Endodermal cell (in vitro differentiated cells): ENCODE measurements at regions not wholly inside any gene's neighbourhood (a gene's known extent, or its start where the extent isn't known, plus 50 kb on each side); places are given as distances from the start of the nearest gene placed in this dataset.

ENCODE experiments used
- DNase-seq: peaks from one replicate; pipeline ENCODE4 v3.0.0-alpha.2; 2017
- H3K27ac ChIP-seq: 2 replicates; pipeline ENCODE4 v1.5.1; 2013; ENCODE audit warnings: mild to moderate bottlenecking, low read depth, low read length, moderate library complexity
- H3K27me3 ChIP-seq: 2 replicates; pipeline ENCODE4 v1.6.1; 2013; ENCODE audit warnings: mild to moderate bottlenecking, low read length, moderate library complexity; ENCODE audit not compliant: insufficient read depth, control insufficient read depth, poor library complexity, severe bottlenecking
- H3K36me3 ChIP-seq: 2 replicates; pipeline ENCODE4 v1.7.0; 2013; ENCODE audit warnings: mild to moderate bottlenecking, low read length, moderate library complexity; ENCODE audit not compliant: control insufficient read depth, insufficient read depth
- H3K4me1 ChIP-seq: one replicate; pipeline ENCODE4 v1.7.0; 2013; ENCODE audit warnings: low read length; ENCODE audit not compliant: control insufficient read depth, insufficient read depth
- H3K4me3 ChIP-seq: 2 replicates; pipeline ENCODE4 v1.5.1; 2013; ENCODE audit warnings: mild to moderate bottlenecking, low read length, moderate library complexity
- H3K9ac ChIP-seq: 2 replicates; pipeline ENCODE4 v1.6.1; 2013; ENCODE audit warnings: mild to moderate bottlenecking, low read length, moderate library complexity; ENCODE audit not compliant: poor library complexity, severe bottlenecking; ENCODE audit errors: extremely low read depth
- H3K9me3 ChIP-seq: 2 replicates; pipeline ENCODE4 v1.6.1; 2013; ENCODE audit warnings: mild to moderate bottlenecking, low read length, moderate library complexity; ENCODE audit not compliant: control insufficient read depth
- H3K27ac Mint-ChIP-seq: 2 replicates; pipeline ENCODE4 v1.8.0; 2020; ENCODE audit warnings: mixed read lengths
- H3K27me3 Mint-ChIP-seq: 2 replicates; pipeline ENCODE4 v1.8.0; 2021; ENCODE audit warnings: mild to moderate bottlenecking, mixed read lengths; ENCODE audit not compliant: insufficient read depth
- H3K36me3 Mint-ChIP-seq: 2 replicates; pipeline ENCODE4 v1.8.0; 2020; ENCODE audit warnings: low read depth, mixed read lengths
- H3K4me1 Mint-ChIP-seq: 2 replicates; pipeline ENCODE4 v1.8.0; 2020; ENCODE audit warnings: mixed read lengths
- H3K4me3 Mint-ChIP-seq: 2 replicates; pipeline ENCODE4 v1.8.0; 2020; ENCODE audit warnings: mild to moderate bottlenecking, moderate library complexity, mixed read lengths
- H3K9me3 Mint-ChIP-seq: 2 replicates; pipeline ENCODE4 v1.8.0; 2020; ENCODE audit warnings: mild to moderate bottlenecking, mixed read lengths
- WGBS, 2 experiments: methylation state at CpG; one replicate each; pipeline versions ENCODE4 v1.1.5 to v1.1.7; 2013; ENCODE audit warnings: missing lambda C conversion rate in 2 of 2, mixed read lengths in 1 of 2; ENCODE audit not compliant: insufficient coverage in 1 of 2, insufficient read length in 1 of 2; 5-methylcytosine and 5-hydroxymethylcytosine counted together
- TF ChIP-seq, protein P1 (sequence below): fragments of 200-600 bp; sonication (generic); conservative IDR thresholded peaks from 2 replicates; pipeline ENCODE4 v1.5.0; 2021; ENCODE audit warnings: antibody characterized with exemption, mild to moderate bottlenecking

GRCh38 chr3:174346571-174346970 is 512.6 kb upstream of the NAALADL2 start:
- Histone ChIP-seq H3K4me3 (no peak overlapping the region), H3K9ac (no peak overlapping the region), H3K36me3 (no peaks in the 10 kb centered on the region), H3K27me3 (no peaks in the 10 kb centered on the region), H3K9me3 (peaks cover 8% of the 10 kb centered on the region), H3K4me1 (no peaks in the 10 kb centered on the region), H3K27ac (no peak overlapping the region)
- Mint-ChIP-seq H3K27me3 (no peaks in the 10 kb centered on the region), H3K4me1 (peaks cover 3% of the 10 kb centered on the region), H3K9me3 (peaks cover 11% of the 10 kb centered on the region), H3K36me3 (no peaks in the 10 kb centered on the region), H3K27ac (no peak overlapping the region), H3K4me3 (no peak overlapping the region)
- DNase-seq, result no peak
- WGBS, 2 experiments, result 60 to 100% methylated on average over 1 of the region's 1 CpG
- TF ChIP-seq, protein P1, sequence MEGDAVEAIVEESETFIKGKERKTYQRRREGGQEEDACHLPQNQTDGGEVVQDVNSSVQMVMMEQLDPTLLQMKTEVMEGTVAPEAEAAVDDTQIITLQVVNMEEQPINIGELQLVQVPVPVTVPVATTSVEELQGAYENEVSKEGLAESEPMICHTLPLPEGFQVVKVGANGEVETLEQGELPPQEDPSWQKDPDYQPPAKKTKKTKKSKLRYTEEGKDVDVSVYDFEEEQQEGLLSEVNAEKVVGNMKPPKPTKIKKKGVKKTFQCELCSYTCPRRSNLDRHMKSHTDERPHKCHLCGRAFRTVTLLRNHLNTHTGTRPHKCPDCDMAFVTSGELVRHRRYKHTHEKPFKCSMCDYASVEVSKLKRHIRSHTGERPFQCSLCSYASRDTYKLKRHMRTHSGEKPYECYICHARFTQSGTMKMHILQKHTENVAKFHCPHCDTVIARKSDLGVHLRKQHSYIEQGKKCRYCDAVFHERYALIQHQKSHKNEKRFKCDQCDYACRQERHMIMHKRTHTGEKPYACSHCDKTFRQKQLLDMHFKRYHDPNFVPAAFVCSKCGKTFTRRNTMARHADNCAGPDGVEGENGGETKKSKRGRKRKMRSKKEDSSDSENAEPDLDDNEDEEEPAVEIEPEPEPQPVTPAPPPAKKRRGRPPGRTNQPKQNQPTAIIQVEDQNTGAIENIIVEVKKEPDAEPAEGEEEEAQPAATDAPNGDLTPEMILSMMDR, result no peak

DNA sequence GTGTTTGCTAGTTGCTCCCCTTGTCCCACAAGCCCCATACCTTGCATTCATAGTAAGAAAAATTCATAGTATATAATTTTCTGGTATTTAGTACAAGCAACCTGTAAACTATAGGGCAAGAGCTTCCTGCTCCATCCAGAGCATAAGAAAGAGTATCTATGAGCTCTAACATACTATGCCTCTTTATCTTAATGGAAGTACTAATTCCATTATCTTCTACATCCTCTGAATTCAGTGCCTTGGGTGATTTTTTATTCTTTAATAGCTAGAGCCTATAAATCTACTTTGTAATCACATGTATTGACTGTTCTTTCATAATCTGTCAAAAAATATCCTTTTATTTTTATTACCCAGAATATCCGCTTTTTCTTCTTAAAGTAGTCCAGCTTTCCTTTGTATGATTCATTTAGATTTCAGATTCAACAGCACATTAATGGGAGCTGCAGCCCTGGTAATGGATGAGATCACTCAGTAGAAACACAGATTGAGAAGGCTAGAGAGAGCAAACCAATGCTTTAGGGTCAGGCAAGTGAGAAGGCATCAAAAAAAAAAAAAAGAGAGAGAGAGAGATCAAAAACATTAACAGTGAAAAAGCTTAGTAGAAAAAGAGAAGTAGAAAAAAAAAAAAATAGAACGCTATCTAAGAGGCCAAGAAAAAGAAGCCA is 511.5 kb upstream of the NAALADL2 start:
- no peaks in the 10 kb centered on the region for H3K27me3 ChIP-seq
- no peaks in the 10 kb centered on the region for H3K4me1 ChIP-seq
- no peak for DNase-seq
- TF ChIP-seq, protein P1, result no peak
- no peaks in the 10 kb centered on the region for H3K36me3 ChIP-seq
- H3K4me3 Mint-ChIP-seq, result no peak overlapping the region
- H3K4me1 Mint-ChIP-seq, result peaks cover 3% of the 10 kb centered on the region
- H3K4me3 ChIP-seq, result no peak overlapping the region
- no peaks in the 10 kb centered on the region for H3K27me3 Mint-ChIP-seq
- H3K9me3 ChIP-seq, result peaks cover 8% of the 10 kb centered on the region
- 90 to 100% methylated on average over 2 of the region's 2 CpGs for WGBS, 2 experiments
- H3K9ac ChIP-seq, result no peak overlapping the region
- no peak overlapping the region for H3K27ac Mint-ChIP-seq
- peaks cover 11% of the 10 kb centered on the region for H3K9me3 Mint-ChIP-seq
- no peaks in the 10 kb centered on the region for H3K36me3 Mint-ChIP-seq
- no peak overlapping the region for H3K27ac ChIP-seq

GRCh38 chr3:174352227-174352626 is 506.9 kb upstream of the NAALADL2 start:
- no peak overlapping the region for H3K4me3 ChIP-seq
- Mint-ChIP-seq H3K36me3 (no peaks in the 10 kb centered on the region), H3K4me1 (peaks cover 4% of the 10 kb centered on the region), H3K27ac (no peak overlapping the region), H3K9me3 (peaks cover 11% of the 10 kb centered on the region), H3K4me3 (no peak overlapping the region), H3K27me3 (peaks cover 6% of the 10 kb centered on the region)
- H3K4me1 ChIP-seq, result no peaks in the 10 kb centered on the region
- H3K27me3 ChIP-seq, result peaks cover 8% of the 10 kb centered on the region
- no peak overlapping the region for H3K9ac ChIP-seq
- no peak for DNase-seq
- TF ChIP-seq, protein P1, result no peak
- peaks cover 8% of the 10 kb centered on the region for H3K9me3 ChIP-seq
- no peaks in the 10 kb centered on the region for H3K36me3 ChIP-seq
- no peak overlapping the region for H3K27ac ChIP-seq
